Mammary epithelial cell (primary cell): ENCODE measurements at regions not wholly inside any gene's neighbourhood (a gene's known extent, or its start where the extent isn't known, plus 50 kb on each side); places are given as distances from the start of the nearest gene placed in this dataset.

Source experiments
- EZH2 ChIP-seq: IDR thresholded peaks from 2 replicates; pipeline ENCODE4 v1.6.1; 2012; ENCODE audit warnings: low read length, inconsistent platforms, borderline replicate concordance
- TF ChIP-seq, protein P1 (sequence below), 2 donors: IDR thresholded peaks in 1 of 2; conservative IDR thresholded peaks in 1 of 2; 2 replicates each; pipeline ENCODE4 v1.5.1; 2011 to 2012; ENCODE audit warnings: inconsistent platforms in 2 of 2, low read length in 2 of 2, mild to moderate bottlenecking in 2 of 2, control low read depth in 1 of 2, low read depth in 1 of 2; ENCODE audit not compliant: insufficient read depth in 1 of 2; ENCODE audit errors: extremely low read depth in 1 of 2

DNA sequence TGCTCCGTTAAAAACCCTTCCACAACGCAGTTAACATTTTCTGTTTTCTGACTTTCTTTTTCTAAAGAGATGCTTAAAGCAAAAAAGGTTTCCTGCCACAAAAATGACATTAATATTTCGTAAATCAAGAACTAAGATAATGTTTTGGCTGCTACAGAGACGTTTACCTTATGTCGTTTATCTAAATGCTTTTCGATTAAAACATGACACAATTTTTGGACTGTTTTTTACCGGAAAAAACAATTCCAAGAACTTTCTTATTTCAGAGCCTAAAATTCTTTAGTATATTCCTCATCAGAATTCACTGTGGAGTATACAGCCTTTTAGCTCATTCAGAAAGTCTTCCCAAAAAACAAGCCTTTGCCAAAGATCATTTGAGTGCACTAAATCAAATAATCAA, 278.0 kb upstream of the TCF4 start:
- TF ChIP-seq, protein P1, sequence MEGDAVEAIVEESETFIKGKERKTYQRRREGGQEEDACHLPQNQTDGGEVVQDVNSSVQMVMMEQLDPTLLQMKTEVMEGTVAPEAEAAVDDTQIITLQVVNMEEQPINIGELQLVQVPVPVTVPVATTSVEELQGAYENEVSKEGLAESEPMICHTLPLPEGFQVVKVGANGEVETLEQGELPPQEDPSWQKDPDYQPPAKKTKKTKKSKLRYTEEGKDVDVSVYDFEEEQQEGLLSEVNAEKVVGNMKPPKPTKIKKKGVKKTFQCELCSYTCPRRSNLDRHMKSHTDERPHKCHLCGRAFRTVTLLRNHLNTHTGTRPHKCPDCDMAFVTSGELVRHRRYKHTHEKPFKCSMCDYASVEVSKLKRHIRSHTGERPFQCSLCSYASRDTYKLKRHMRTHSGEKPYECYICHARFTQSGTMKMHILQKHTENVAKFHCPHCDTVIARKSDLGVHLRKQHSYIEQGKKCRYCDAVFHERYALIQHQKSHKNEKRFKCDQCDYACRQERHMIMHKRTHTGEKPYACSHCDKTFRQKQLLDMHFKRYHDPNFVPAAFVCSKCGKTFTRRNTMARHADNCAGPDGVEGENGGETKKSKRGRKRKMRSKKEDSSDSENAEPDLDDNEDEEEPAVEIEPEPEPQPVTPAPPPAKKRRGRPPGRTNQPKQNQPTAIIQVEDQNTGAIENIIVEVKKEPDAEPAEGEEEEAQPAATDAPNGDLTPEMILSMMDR (conservative IDR thresholded peaks at IDR 0.05 in 1 of 2, IDR thresholded peaks at IDR 0.05 in 1 of 2; ENCODE audit: extremely low read depth in 1 of 2, insufficient read depth in 1 of 2, low read depth in 1 of 2, low read length in 2 of 2): no peak
- no peak for TF ChIP-seq EZH2
